ENCODE measurements at regions not wholly inside any gene's neighbourhood (a gene's known extent, or its start where the extent isn't known, plus 50 kb on each side); places are given as distances from the start of the nearest gene placed in this dataset.

DNA sequence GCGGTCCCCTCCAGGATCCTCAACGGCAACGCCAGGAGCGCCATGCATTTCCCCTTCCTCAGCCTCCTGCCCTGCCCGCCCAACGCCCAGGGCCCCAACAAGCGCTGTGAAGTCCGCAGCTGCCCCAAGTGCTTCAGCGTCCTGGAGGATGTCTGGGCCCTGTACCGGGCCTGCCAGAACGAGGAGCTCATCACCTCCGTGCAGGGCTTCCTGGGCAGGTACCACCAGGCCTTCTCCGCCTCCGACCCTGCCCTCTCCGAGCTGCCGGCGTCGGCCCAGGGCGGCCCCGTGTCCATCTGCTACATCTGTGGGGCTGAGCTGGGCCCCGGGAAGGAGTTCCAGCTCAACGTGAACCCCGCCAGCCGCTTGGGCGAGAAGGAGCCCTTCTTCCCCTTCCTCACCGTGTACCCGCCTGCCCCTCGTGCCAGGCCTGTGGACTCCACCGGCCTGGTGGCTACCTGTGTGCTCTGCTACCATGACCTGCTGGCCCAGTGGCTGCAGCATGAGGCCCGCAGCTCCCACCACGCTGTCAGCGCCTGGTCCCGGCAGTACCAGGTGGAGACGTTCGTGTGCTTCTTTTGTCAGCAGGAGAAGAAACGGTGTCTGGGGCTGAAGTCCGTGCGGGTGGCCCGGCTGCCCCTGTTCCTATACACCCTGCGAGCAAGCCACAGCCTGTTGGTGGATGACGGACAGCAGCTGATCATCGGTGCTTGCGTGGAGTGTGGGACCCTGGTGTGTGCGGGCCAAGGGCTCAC, 58.9 kb upstream of the CIBAR2 start:
- H3K4me1 ChIP-seq = peaks cover 62% of the 10 kb centered on the region
- H3K4me3 ChIP-seq = peak overlapping the region; percentile 9 to 15
- no peak overlapping the region for H3K27ac ChIP-seq
- intact Hi-C loops (cut with DNase I) = no loop called here
- TF ChIP-seq POLR2A (IDR thresholded peaks at IDR 0.05) (no peak), POLR2AphosphoS5 (IDR thresholded peaks at IDR 0.05; ENCODE audit: insufficient read depth in 1 of 2, low read depth in 1 of 2) (no peak)
- TF ChIP-seq, protein P1, sequence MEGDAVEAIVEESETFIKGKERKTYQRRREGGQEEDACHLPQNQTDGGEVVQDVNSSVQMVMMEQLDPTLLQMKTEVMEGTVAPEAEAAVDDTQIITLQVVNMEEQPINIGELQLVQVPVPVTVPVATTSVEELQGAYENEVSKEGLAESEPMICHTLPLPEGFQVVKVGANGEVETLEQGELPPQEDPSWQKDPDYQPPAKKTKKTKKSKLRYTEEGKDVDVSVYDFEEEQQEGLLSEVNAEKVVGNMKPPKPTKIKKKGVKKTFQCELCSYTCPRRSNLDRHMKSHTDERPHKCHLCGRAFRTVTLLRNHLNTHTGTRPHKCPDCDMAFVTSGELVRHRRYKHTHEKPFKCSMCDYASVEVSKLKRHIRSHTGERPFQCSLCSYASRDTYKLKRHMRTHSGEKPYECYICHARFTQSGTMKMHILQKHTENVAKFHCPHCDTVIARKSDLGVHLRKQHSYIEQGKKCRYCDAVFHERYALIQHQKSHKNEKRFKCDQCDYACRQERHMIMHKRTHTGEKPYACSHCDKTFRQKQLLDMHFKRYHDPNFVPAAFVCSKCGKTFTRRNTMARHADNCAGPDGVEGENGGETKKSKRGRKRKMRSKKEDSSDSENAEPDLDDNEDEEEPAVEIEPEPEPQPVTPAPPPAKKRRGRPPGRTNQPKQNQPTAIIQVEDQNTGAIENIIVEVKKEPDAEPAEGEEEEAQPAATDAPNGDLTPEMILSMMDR (IDR thresholded peaks at IDR 0.05) = no peak
- no peaks in the 10 kb centered on the region for H3K9me3 ChIP-seq
- no peaks in the 10 kb centered on the region for H3K27me3 ChIP-seq
- no peaks in the 10 kb centered on the region for H3K36me3 ChIP-seq
- DNase-seq (ENCODE audit: extremely low spot score in 2 of 2) = no peak

DNA sequence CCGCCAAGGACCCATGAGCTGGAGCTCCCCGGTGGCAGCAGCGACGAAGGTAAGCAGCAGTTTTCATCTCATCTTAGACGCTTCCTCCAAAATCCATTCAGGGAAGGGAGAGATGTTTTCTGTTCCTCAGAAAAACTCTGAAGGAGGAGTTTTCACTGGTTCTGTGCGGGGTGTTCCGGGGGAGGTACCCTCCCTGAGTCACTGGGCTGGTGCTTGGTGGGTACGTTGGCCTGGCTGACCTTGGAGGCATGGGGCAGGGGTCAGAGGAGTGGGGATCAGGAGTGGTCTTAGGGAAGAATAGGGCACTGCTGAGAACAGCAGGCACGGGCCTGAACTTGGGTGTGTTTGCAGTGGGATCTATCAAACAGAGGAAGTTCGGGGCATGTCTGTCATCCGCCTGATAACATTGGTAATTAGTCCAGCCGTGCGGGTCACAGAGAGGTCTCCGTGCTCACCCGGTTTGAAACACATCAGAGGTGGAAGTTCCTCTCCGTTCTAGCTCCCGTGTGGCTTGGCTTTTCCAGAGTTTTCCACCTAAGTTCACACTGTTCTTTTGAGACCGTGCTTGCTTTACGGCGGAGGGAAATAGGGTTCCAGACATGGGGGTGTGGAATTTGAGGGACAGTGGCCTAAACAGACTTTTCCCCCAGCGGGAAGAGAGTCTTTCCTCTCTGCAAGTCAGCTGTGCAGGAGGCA, 59.6 kb upstream of the CIBAR2 start:
- no peaks in the 10 kb centered on the region for H3K9me3 ChIP-seq
- H3K27me3 ChIP-seq = no peaks in the 10 kb centered on the region
- H3K36me3 ChIP-seq = no peaks in the 10 kb centered on the region
- no peak overlapping the region for H3K27ac ChIP-seq
- TF ChIP-seq, protein P1 (IDR thresholded peaks at IDR 0.05) = no peak
- TF ChIP-seq POLR2AphosphoS5 (IDR thresholded peaks at IDR 0.05; ENCODE audit: insufficient read depth in 1 of 2, low read depth in 1 of 2) = peak in 1 of 2 donors; percentile 7
- H3K4me3 ChIP-seq = peak overlapping the region in 1 of 2 donors; percentile 21
- DNase-seq (ENCODE audit: extremely low spot score in 2 of 2) = no peak
- intact Hi-C loops (cut with DNase I) = no loop called here
- H3K4me1 ChIP-seq = peaks cover 62% of the 10 kb centered on the region

DNA sequence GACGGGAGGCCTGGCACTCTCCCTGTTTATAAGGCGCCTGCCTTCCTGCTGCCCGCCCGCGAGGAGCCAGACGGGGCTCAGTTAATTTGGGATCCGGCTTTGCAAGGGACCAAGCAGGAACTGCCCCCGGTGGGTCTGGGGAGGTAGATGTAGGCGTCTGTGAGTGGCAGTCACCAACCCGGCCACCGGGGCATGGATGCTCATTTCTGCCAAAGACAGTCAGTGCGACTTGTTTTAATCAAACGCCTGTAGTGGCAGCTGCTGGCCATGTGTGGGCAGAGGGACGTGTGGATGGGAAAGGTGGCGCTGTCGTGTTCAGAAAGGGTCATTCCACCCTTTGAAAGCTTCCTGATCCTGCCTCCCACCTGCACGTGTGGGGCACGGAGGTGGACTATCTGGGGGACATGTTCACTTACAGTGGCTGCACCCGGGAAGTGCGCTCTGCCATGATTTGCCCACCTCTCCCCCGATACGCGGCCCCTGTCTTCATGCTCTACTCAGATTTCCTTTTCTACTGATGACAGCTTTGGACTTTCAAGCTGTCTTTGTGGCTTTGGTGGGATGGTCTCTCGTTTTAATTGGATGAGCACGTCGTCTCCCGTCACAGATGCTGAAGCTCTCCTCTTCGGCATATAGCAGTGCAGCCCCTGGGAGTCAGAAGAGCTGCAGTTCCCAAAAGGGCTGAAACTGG, 60.3 kb upstream of the CIBAR2 start:
- no peak for DNase-seq (ENCODE audit: extremely low spot score in 2 of 2)
- H3K4me3 ChIP-seq = peak overlapping the region in 1 of 2 donors; percentile 21
- no peak overlapping the region for H3K27ac ChIP-seq
- TF ChIP-seq, protein P1 (IDR thresholded peaks at IDR 0.05) = no peak
- TF ChIP-seq POLR2AphosphoS5 (IDR thresholded peaks at IDR 0.05; ENCODE audit: insufficient read depth in 1 of 2, low read depth in 1 of 2) = no peak
- TF ChIP-seq POLR2A (IDR thresholded peaks at IDR 0.05) = no peak
- intact Hi-C loops (cut with DNase I) = no loop called here
- H3K36me3 ChIP-seq = no peaks in the 10 kb centered on the region
- H3K9me3 ChIP-seq = no peaks in the 10 kb centered on the region
- H3K4me1 ChIP-seq = peaks cover 56% of the 10 kb centered on the region
- no peaks in the 10 kb centered on the region for H3K27me3 ChIP-seq

DNA sequence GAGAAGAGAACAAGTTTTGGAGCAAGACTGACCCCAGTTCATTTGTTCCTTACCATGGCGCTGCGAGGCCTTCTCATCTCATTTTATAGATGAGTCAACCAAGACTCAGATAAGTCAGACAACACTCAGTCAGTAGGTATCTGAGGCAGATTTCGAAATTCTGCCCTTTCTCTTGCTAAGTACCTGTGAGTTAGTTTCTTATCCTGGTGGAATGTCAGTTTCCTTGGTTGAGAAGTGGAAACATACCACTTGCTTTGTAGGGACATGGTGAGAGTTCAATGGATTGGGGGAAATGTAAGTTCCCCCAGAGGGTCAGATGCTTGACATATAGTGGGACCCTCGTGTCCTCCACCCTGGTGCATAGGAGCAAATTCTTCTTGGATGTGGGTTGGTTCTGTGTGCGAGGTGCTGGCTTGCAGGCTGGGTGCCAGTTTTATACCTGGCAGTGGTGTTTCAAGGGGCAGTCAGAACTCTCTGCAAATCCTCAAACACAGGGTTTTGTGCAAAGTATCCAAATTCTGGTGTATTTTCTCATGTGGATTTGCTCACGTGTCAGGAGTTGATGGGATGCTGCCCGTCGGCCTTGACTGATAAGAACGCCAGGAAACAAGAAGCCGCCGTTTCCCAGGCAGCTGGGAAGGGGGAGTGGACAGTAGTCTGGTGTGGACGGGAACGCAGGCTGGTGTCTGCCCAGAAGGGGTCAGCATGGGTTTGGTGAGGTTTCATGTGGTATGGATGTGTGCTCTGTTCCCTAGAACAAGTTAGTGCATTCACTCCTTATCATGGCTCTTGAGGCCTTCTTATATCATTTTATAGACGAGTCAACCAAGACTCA, 61.1 kb upstream of the CIBAR2 start:
- DNase-seq (ENCODE audit: extremely low spot score in 2 of 2) = no peak
- TF ChIP-seq, protein P1 (IDR thresholded peaks at IDR 0.05) = no peak
- TF ChIP-seq POLR2AphosphoS5 (IDR thresholded peaks at IDR 0.05; ENCODE audit: insufficient read depth in 1 of 2, low read depth in 1 of 2) = no peak
- TF ChIP-seq POLR2A (IDR thresholded peaks at IDR 0.05) = no peak
- no peaks in the 10 kb centered on the region for H3K36me3 ChIP-seq
- no peaks in the 10 kb centered on the region for H3K27me3 ChIP-seq
- H3K4me3 ChIP-seq = peak overlapping the region in 1 of 2 donors; percentile 21
- no peaks in the 10 kb centered on the region for H3K9me3 ChIP-seq
- peaks cover 49% of the 10 kb centered on the region for H3K4me1 ChIP-seq
- H3K27ac ChIP-seq = no peak overlapping the region
- intact Hi-C loops (cut with DNase I) = no loop called here

Data from vagina (tissue), 2 donors.